PFSK-1 (cell line): ENCODE measurements at regions not wholly inside any gene's neighbourhood (a gene's known extent, or its start where the extent isn't known, plus 50 kb on each side); places are given as distances from the start of the nearest gene placed in this dataset.

Source experiments
- SIN3A ChIP-seq: IDR thresholded peaks from 2 replicates; pipeline ENCODE4 v1.6.1; 2012; ENCODE audit warnings: mild to moderate bottlenecking, low read length, moderate library complexity, borderline replicate concordance; ENCODE audit not compliant: insufficient read depth
- TF ChIP-seq, protein P1 (sequence below), 2 experiments: IDR thresholded peaks; 2 replicates each; pipeline versions ENCODE4 v1.6.1 to v1.8.0; 2011 to 2012; ENCODE audit warnings: low read depth in 2 of 2, low read length in 2 of 2, control low read depth in 1 of 2, inconsistent platforms in 1 of 2, mild to moderate bottlenecking in 1 of 2, moderate library complexity in 1 of 2; ENCODE audit not compliant: insufficient read depth in 1 of 2

DNA sequence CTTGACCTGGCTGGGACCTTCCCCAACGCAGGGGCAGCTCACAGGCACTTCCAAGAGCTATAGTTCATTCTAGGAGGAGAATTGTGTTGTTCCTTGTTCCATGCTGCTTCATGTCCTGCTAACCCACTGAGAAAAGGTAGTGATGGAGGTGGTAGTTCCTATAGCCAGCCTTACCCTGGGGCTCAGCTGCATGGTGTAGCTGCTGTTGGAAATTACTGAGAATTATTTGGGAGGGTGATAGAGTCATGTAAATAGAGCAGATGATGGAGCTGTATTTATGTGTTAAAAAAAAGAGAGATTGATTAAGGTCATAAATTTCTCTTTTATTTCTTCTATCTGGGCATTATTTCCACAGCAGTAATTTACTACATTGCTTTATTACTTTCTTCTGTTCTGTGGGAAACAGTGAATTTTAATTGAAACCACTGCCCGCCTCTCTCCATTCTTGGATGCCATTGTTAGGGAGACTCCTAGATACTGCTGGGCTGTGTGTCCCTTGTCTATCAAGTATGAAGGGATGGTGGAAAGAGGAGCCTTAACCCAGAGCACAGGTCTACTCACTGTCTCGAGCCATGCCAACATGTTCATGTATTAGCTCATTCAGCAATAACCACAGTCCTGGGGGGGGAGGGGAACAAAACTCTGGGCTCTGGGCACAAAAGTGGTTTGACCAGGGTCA lies 309.2 kb downstream of the FAT3 start:
- TF ChIP-seq SIN3A, result no peak
- TF ChIP-seq, protein P1, sequence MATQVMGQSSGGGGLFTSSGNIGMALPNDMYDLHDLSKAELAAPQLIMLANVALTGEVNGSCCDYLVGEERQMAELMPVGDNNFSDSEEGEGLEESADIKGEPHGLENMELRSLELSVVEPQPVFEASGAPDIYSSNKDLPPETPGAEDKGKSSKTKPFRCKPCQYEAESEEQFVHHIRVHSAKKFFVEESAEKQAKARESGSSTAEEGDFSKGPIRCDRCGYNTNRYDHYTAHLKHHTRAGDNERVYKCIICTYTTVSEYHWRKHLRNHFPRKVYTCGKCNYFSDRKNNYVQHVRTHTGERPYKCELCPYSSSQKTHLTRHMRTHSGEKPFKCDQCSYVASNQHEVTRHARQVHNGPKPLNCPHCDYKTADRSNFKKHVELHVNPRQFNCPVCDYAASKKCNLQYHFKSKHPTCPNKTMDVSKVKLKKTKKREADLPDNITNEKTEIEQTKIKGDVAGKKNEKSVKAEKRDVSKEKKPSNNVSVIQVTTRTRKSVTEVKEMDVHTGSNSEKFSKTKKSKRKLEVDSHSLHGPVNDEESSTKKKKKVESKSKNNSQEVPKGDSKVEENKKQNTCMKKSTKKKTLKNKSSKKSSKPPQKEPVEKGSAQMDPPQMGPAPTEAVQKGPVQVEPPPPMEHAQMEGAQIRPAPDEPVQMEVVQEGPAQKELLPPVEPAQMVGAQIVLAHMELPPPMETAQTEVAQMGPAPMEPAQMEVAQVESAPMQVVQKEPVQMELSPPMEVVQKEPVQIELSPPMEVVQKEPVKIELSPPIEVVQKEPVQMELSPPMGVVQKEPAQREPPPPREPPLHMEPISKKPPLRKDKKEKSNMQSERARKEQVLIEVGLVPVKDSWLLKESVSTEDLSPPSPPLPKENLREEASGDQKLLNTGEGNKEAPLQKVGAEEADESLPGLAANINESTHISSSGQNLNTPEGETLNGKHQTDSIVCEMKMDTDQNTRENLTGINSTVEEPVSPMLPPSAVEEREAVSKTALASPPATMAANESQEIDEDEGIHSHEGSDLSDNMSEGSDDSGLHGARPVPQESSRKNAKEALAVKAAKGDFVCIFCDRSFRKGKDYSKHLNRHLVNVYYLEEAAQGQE (IDR thresholded peaks at IDR 0.05; ENCODE audit: insufficient read depth in 1 of 2, low read depth in 2 of 2, low read length in 2 of 2), result no peak
